Activated naive CD4-positive, alpha-beta T cell treated with anti-CD3 and anti-CD28 coated beads, Interleukin-2, amount 50 U/mL, for 72 hours (primary cell): ENCODE measurements at regions not wholly inside any gene's neighbourhood (a gene's known extent, or its start where the extent isn't known, plus 50 kb on each side); places are given as distances from the start of the nearest gene placed in this dataset.

Source experiments
- ATAC-seq, 2 donors: fragments of 150-1000 bp; cut with Tn5 transposase; 2 replicates each; pipeline ENCODE4 v1.10.0; 2021; ENCODE audit warnings: mild to moderate bottlenecking in 2 of 2, moderate library complexity in 2 of 2
- DNase-seq, 2 donors: peaks; one replicate each; pipeline ENCODE4 v3.0.0; 2021 to 2022; ENCODE audit warnings: low spot score in 2 of 2
- H3K27ac Mint-ChIP-seq, 2 donors: one replicate each; pipeline ENCODE4 v1.8.0; 2022; ENCODE audit warnings: mild to moderate bottlenecking in 2 of 2, mixed read lengths in 2 of 2
- H3K36me3 Mint-ChIP-seq, 2 donors: one replicate each; pipeline ENCODE4 v1.8.0; 2022; ENCODE audit warnings: mixed read lengths in 2 of 2
- H3K9me3 Mint-ChIP-seq, 2 donors: one replicate each; pipeline ENCODE4 v1.8.0; 2022; ENCODE audit warnings: mixed read lengths in 2 of 2

- DNase-seq (no peak), ATAC-seq (no peak)
- peaks cover 0 to 6% of the 10 kb centered on the region in 2 donors for H3K36me3 Mint-ChIP-seq
- H3K27ac Mint-ChIP-seq: no peak overlapping the region
- peaks cover 16 to 25% of the 10 kb centered on the region in 2 donors for H3K9me3 Mint-ChIP-seq
Measured at GRCh38 chr14:26833621-26834176, 235.9 kb upstream of the NOVA1 start.

DNA sequence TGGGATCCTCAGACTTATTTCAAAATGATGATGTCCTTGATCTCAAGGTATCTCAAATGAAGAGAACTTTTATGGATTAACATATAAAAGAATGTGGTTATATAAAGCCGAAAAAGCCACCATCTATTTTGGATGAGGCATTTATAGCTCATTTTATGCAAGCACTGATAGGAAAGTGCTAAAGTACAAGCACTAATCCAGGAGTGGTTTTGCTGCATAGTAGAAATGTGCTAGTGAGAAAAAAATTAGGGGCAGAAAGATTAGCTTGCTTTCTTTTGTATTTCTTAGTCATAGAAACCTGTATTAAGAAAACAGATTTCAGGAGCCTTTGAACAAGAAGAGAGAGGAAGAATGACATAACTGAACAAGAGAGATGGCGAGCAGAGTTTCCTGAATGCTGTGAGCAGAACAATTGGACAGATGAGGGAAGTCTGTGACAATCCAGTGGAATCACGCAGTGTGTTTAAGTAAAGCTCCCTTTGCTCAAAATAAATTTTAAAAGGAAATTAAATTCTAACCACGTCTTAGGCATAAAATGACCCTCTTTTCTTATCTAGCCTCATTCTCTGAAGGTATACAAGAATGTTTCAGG is 238.2 kb upstream of the NOVA1 start:
- H3K9me3 Mint-ChIP-seq: peaks cover 7 to 19% of the 10 kb centered on the region in 2 donors
- DNase-seq (no peak), ATAC-seq (no peak)
- H3K27ac Mint-ChIP-seq: no peak overlapping the region
- peaks cover 0 to 2% of the 10 kb centered on the region in 2 donors for H3K36me3 Mint-ChIP-seq

GRCh38 chr14:26839481-26839880 is 241.6 kb upstream of the NOVA1 start:
- Mint-ChIP-seq H3K9me3 (peaks cover 0 to 14% of the 10 kb centered on the region in 2 donors), H3K27ac (no peak overlapping the region), H3K36me3 (no peaks in the 10 kb centered on the region)
- ATAC-seq (no peak), DNase-seq (no peak)

DNA sequence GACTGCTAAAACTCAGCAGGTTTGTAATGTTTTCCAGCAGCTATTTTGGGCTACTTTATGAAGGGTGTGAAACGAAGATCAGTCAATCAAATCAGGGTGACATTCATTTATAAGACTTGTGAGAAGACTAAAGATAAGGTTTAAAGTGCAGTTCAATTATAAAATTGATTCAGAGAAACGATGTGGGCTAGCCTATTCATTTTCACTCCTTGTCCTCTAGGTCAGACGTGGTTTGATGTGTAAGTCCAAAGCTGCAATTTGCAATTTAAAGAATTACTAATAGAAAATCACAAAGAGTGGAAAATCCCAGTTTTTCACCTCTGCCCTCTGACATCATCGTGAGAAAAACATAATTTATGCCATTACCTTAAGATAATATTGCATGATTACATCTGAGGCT is 243.5 kb upstream of the NOVA1 start:
- H3K36me3 Mint-ChIP-seq: no peaks in the 10 kb centered on the region
- no peak overlapping the region for H3K27ac Mint-ChIP-seq
- H3K9me3 Mint-ChIP-seq: peaks cover 10 to 20% of the 10 kb centered on the region in 2 donors
- DNase-seq: no peak
- no peak for ATAC-seq

GRCh38 chr14:26841920-26842741 is 244.3 kb upstream of the NOVA1 start:
- no peak for ATAC-seq
- no peak overlapping the region for H3K27ac Mint-ChIP-seq
- DNase-seq: no peak
- H3K36me3 Mint-ChIP-seq: no peaks in the 10 kb centered on the region
- peaks cover 10 to 20% of the 10 kb centered on the region in 2 donors for H3K9me3 Mint-ChIP-seq

DNA sequence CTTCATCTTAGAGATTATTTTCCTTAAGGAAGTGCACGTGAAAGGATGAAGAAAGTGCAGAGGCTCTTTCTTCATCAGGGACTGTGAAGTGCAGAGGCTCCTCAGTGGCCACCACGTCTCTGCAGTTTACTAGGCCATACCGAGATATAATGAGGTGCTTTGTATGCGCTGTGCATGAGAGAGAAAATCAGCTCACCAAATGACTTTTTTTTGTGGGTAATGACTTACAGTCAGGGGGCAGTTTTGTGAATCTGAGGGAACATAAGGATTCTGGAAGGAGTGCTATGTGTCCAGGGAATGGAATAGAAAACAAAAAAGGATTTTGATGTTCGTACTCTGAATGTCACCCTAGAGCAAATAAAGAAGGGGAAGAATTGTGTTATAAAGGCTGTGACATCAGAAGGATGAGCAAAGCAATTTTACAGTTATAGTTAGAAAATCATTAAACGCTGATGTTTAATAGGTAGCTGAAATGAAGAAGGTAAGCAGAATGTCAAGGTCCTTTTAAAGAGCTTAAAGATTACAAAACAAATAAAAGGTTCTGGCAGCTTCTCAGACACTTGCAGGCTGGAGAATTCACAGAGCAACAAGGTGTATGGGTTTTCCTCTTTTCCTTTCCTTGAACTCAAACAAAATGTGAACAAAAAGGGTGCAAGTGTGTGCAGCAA is 247.5 kb upstream of the NOVA1 start:
- Mint-ChIP-seq H3K36me3 (no peaks in the 10 kb centered on the region), H3K27ac (no peak overlapping the region), H3K9me3 (peaks cover 10 to 19% of the 10 kb centered on the region in 2 donors)
- no peak for DNase-seq
- no peak for ATAC-seq

GRCh38 chr14:26846388-26846787 is 248.6 kb upstream of the NOVA1 start:
- ATAC-seq: no peak
- no peaks in the 10 kb centered on the region for H3K36me3 Mint-ChIP-seq

GRCh38 chr14:26849514-26849913 is 251.7 kb upstream of the NOVA1 start:
- H3K36me3 Mint-ChIP-seq: no peaks in the 10 kb centered on the region
- DNase-seq (no peak), ATAC-seq (no peak)
- H3K27ac Mint-ChIP-seq: no peak overlapping the region
- peaks cover 13 to 17% of the 10 kb centered on the region in 2 donors for H3K9me3 Mint-ChIP-seq

More at GRCh38 chr14:26846388-26846787, 248.6 kb upstream of the NOVA1 start:
- DNase-seq: no peak
- H3K27ac Mint-ChIP-seq: no peak overlapping the region
- peaks cover 10 to 19% of the 10 kb centered on the region in 2 donors for H3K9me3 Mint-ChIP-seq

GRCh38 chr14:26851793-26852192 is 254.0 kb upstream of the NOVA1 start:
- H3K9me3 Mint-ChIP-seq: peaks cover 8 to 12% of the 10 kb centered on the region in 2 donors

GRCh38 chr14:26855077-26855753 is 257.4 kb upstream of the NOVA1 start:
- ATAC-seq (no peak), DNase-seq (no peak)
- Mint-ChIP-seq H3K9me3 (peaks cover 8 to 9% of the 10 kb centered on the region in 2 donors), H3K36me3 (peaks cover 5 to 6% of the 10 kb centered on the region in 2 donors), H3K27ac (no peak overlapping the region)

More at GRCh38 chr14:26851793-26852192, 254.0 kb upstream of the NOVA1 start:
- ATAC-seq (no peak), DNase-seq (no peak)
- Mint-ChIP-seq H3K36me3 (peaks cover 5 to 6% of the 10 kb centered on the region in 2 donors), H3K27ac (no peak overlapping the region)

- Mint-ChIP-seq H3K36me3 (peaks cover 5 to 6% of the 10 kb centered on the region in 2 donors), H3K27ac (no peak overlapping the region), H3K9me3 (peaks cover 5 to 9% of the 10 kb centered on the region in 2 donors)
- DNase-seq: no peak
- ATAC-seq: no peak
Measured at GRCh38 chr14:26856876-26857518, 259.2 kb upstream of the NOVA1 start.

DNA sequence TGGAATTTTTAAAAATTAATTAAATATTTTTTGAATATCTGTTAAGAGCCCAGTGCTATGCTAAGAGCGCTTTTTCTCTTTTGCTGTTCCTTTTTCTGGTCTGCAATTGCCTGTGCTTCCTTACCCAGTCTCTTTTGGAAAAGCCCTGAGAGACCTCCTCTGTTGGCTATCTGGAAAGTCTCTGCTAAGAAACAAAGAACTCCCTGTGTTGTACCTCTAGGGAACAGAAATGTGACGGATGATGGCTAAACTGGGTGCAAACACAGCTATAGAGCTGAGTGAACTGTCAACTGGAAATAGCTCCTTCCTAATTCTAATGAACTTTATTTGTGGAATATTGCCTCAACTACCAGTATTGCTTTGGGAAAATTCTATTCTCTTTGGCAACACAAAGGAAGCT is 261.6 kb upstream of the NOVA1 start:
- no peak overlapping the region for H3K27ac Mint-ChIP-seq
- DNase-seq (no peak), ATAC-seq (no peak)
- H3K36me3 Mint-ChIP-seq: peaks cover 5 to 6% of the 10 kb centered on the region in 2 donors
- H3K9me3 Mint-ChIP-seq: peaks cover 5 to 9% of the 10 kb centered on the region in 2 donors

DNA sequence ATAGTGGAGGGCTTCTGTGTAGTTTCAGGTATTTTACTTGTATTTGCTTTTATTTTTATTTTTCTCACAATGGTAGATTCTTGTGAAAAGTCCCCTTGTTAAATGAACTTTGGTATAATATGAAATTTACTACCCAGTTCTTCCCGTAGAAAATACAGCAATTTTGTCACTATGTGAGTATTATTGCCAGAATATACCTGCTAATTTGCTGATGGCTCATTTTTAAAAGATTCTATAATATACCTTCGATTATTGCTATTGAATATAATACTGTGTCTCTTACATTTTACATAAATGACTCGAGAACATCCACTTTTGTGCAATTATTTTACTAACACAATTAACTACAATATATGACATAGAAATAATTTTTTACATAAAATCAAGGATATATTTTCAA is 262.3 kb upstream of the NOVA1 start:
- Mint-ChIP-seq H3K27ac (no peak overlapping the region), H3K36me3 (peaks cover 5 to 6% of the 10 kb centered on the region in 2 donors), H3K9me3 (peaks cover 5 to 9% of the 10 kb centered on the region in 2 donors)
- ATAC-seq (no peak), DNase-seq (no peak)

- Mint-ChIP-seq H3K27ac (no peak overlapping the region), H3K36me3 (no peaks in the 10 kb centered on the region), H3K9me3 (peaks cover 1 to 6% of the 10 kb centered on the region in 2 donors)
- ATAC-seq (no peak), DNase-seq (no peak)
Measured at GRCh38 chr14:26863736-26864135, 265.9 kb upstream of the NOVA1 start.

- Mint-ChIP-seq H3K27ac (no peak overlapping the region), H3K36me3 (no peaks in the 10 kb centered on the region), H3K9me3 (peaks cover 9 to 20% of the 10 kb centered on the region in 2 donors)
- no peak for DNase-seq
- ATAC-seq: no peak
Measured at GRCh38 chr14:26866721-26867120, 268.9 kb upstream of the NOVA1 start.

GRCh38 chr14:26867171-26867757 is 269.4 kb upstream of the NOVA1 start:
- ATAC-seq (no peak), DNase-seq (no peak)
- H3K36me3 Mint-ChIP-seq: no peaks in the 10 kb centered on the region
- no peak overlapping the region for H3K27ac Mint-ChIP-seq
- peaks cover 9 to 20% of the 10 kb centered on the region in 2 donors for H3K9me3 Mint-ChIP-seq
